NT2/D1 (cell line): ENCODE measurements at regions not wholly inside any gene's neighbourhood (a gene's known extent, or its start where the extent isn't known, plus 50 kb on each side); places are given as distances from the start of the nearest gene placed in this dataset.

Source experiments
- DNase-seq: peaks from one replicate; pipeline ENCODE4 v3.0.0-alpha.2; 2011; ENCODE audit warnings: low read depth, low spot score
- H3K27me3 ChIP-seq: 2 replicates; pipeline ENCODE4 v1.6.0; 2011; ENCODE audit warnings: mild to moderate bottlenecking; ENCODE audit not compliant: insufficient read length, insufficient read depth
- H3K36me3 ChIP-seq: 2 replicates; pipeline ENCODE4 v1.6.1; 2011; ENCODE audit warnings: mild to moderate bottlenecking, low read length, mixed read lengths; ENCODE audit not compliant: insufficient read depth, insufficient read length
- H3K4me1 ChIP-seq: 2 replicates; pipeline ENCODE4 v1.5.1; 2011; ENCODE audit not compliant: insufficient read depth, insufficient read length
- H3K4me3 ChIP-seq: 2 replicates; pipeline ENCODE4 v1.5.1; 2011; ENCODE audit warnings: low read depth; ENCODE audit not compliant: insufficient read length
- H3K9ac ChIP-seq: 2 replicates; pipeline ENCODE4 v1.6.0; 2011; ENCODE audit warnings: low read depth; ENCODE audit not compliant: insufficient read length
- H3K9me3 ChIP-seq: 2 replicates; pipeline ENCODE4 v1.5.1; 2011; ENCODE audit warnings: mild to moderate bottlenecking, low read length; ENCODE audit not compliant: insufficient read depth
- SUZ12 ChIP-seq: IDR thresholded peaks from 2 replicates; pipeline ENCODE4 v1.6.1; 2011; ENCODE audit not compliant: insufficient read length, insufficient read depth; ENCODE audit errors: extremely low read depth
- YY1 ChIP-seq: IDR thresholded peaks from 2 replicates; pipeline ENCODE4 v1.6.1; 2011; ENCODE audit not compliant: insufficient read length, insufficient read depth
- ZNF274 ChIP-seq: IDR thresholded peaks from 2 replicates; pipeline ENCODE4 v1.6.1; 2011; ENCODE audit warnings: mild to moderate bottlenecking, low read depth, low read length

- Histone ChIP-seq H3K36me3 (no peaks in the 10 kb centered on the region), H3K27me3 (no peaks in the 10 kb centered on the region), H3K4me1 (no peaks in the 10 kb centered on the region), H3K4me3 (no peak overlapping the region), H3K9me3 (no peaks in the 10 kb centered on the region), H3K9ac (no peak overlapping the region)
- no peak for DNase-seq
- TF ChIP-seq YY1, result no peak
- no peak for TF ChIP-seq ZNF274
- no peak for TF ChIP-seq SUZ12
These were observed 571.1 kb upstream of the ARGLU1 start for GRCh38 chr13:107139006-107139405.

GRCh38 chr13:107138486-107138885 lies 570.5 kb upstream of the ARGLU1 start:
- H3K36me3 ChIP-seq, result no peaks in the 10 kb centered on the region
- no peaks in the 10 kb centered on the region for H3K4me1 ChIP-seq
- H3K9me3 ChIP-seq, result no peaks in the 10 kb centered on the region
- no peak for DNase-seq
- H3K9ac ChIP-seq, result no peak overlapping the region
- TF ChIP-seq SUZ12, result no peak
- no peak for TF ChIP-seq YY1
- no peak for TF ChIP-seq ZNF274
- no peaks in the 10 kb centered on the region for H3K27me3 ChIP-seq
- no peak overlapping the region for H3K4me3 ChIP-seq

DNA sequence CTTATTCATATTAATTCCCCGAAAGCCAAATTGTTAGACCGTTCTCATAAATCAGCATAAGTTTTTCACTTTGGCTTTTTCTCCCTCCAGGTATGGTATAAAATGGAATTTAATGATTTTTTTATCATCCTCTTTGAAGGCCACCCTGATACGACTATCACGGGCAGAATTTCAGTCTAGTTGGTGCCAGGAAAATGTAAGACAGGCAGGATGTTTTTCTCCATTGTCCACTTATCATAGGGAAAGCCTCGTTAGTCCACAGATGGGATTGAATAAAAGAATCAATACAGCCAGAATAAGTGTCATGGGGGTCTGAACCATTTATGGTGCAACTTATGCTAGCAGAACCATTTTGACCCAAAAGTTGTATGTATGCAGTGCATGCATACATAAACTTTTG lies 566.0 kb upstream of the ARGLU1 start:
- TF ChIP-seq SUZ12, result no peak
- H3K36me3 ChIP-seq, result no peaks in the 10 kb centered on the region
- no peaks in the 10 kb centered on the region for H3K9me3 ChIP-seq
- DNase-seq, result no peak
- H3K27me3 ChIP-seq, result no peaks in the 10 kb centered on the region
- H3K4me3 ChIP-seq, result no peak overlapping the region
- no peaks in the 10 kb centered on the region for H3K4me1 ChIP-seq
- H3K9ac ChIP-seq, result no peak overlapping the region

DNA sequence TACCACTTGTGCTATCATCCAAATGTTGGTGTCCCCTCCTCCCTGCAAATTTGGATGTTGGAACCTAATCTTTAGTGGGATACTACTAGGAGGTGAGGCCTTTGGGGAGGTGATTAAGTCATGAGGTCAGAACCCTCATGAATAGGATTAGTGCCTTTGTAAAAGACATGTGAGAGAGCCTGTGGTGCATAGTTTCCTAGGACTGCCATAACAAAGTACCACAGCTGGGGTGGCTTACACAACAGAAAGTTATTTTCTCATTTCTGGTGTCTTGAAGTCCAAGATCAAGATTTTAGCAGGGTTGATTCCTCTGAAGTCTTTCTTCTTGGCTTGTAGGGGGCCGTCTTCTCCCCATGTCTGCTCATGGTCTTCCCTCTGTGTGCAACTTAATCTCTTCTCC lies 562.6 kb upstream of the ARGLU1 start:
- DNase-seq, result no peak
- no peaks in the 10 kb centered on the region for H3K36me3 ChIP-seq
- H3K4me3 ChIP-seq, result no peak overlapping the region
- peaks cover 4% of the 10 kb centered on the region; the same call in 1 of the 2 replicates for H3K9me3 ChIP-seq
- no peaks in the 10 kb centered on the region for H3K27me3 ChIP-seq
- TF ChIP-seq SUZ12 (no peak), YY1 (no peak), ZNF274 (no peak)
- H3K9ac ChIP-seq, result no peak overlapping the region
- no peaks in the 10 kb centered on the region for H3K4me1 ChIP-seq

DNA sequence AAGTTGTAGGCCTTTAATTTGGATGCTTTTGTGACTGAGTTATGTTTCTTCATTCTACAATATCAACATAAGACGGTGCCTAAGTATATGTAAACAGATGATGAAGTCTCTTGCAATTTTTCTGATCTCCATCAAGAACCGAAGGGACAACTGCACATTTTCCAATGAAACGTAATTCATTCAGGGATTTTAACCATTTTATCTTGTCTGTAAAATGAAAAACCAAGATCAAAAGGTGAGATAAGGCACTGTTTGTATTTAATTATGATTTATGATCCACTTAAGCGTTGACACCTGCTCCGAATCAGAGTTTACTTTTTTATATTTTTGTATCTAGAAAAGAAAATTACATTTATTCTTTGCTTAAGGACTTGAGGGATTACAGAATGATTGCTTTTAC lies 556.8 kb upstream of the ARGLU1 start:
- TF ChIP-seq ZNF274 (no peak), YY1 (no peak), SUZ12 (no peak)
- no peaks in the 10 kb centered on the region for H3K4me1 ChIP-seq
- H3K27me3 ChIP-seq, result no peaks in the 10 kb centered on the region
- no peak for DNase-seq
- no peak overlapping the region for H3K9ac ChIP-seq
- H3K9me3 ChIP-seq, result peaks cover 4% of the 10 kb centered on the region; the same call in 1 of the 2 replicates
- no peak overlapping the region for H3K4me3 ChIP-seq
- no peaks in the 10 kb centered on the region for H3K36me3 ChIP-seq

DNA sequence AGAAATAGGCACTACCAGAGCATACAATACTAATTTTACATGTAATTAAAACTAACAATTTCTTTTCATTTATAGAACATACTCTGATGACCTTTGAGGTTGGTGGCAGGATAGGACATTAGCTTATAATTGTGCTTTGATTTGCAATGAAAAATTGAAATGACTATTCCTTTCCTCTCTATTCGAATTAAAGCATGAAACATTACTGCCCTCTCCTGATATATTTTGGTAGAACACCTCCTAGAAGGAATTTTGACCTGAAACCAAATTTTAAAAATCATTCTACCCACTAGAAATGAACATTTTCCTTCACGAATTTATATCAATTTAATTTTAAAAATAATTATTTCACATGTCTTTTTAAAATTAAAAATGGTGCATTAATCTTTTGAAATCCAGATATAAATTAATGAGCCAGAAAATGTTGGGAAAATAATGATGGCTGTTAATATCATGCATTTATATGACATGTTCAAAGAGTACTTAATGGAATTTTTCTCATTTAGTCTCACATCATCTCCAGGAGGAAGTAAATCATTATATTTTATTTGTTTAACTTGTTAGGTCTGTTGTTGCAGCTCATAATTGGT lies 556.3 kb upstream of the ARGLU1 start:
- Histone ChIP-seq H3K9me3 (peaks cover 4% of the 10 kb centered on the region; the same call in 1 of the 2 replicates), H3K9ac (no peak overlapping the region), H3K4me3 (no peak overlapping the region), H3K4me1 (no peaks in the 10 kb centered on the region), H3K27me3 (no peaks in the 10 kb centered on the region), H3K36me3 (no peaks in the 10 kb centered on the region)
- DNase-seq, result no peak
- TF ChIP-seq SUZ12 (no peak), YY1 (no peak), ZNF274 (no peak)

- no peak for TF ChIP-seq YY1
- no peak for TF ChIP-seq SUZ12
- TF ChIP-seq ZNF274, result no peak
- Histone ChIP-seq H3K4me3 (no peak overlapping the region), H3K36me3 (no peaks in the 10 kb centered on the region), H3K9me3 (no peaks in the 10 kb centered on the region), H3K9ac (no peak overlapping the region), H3K27me3 (no peaks in the 10 kb centered on the region), H3K4me1 (peaks cover 1% of the 10 kb centered on the region)
- no peak for DNase-seq
These were observed 553.9 kb upstream of the ARGLU1 start for GRCh38 chr13:107121793-107122192.
